HuH-7.5 (cell line): ENCODE measurements at regions not wholly inside any gene's neighbourhood (a gene's known extent, or its start where the extent isn't known, plus 50 kb on each side); places are given as distances from the start of the nearest gene placed in this dataset.
A peak's percentile ranks its signal among the peaks of the same experiment; 100 is the strongest.
"Not testable (repeated sequence)": the region's sequence is repeated elsewhere in the genome, so short reads cannot be mapped to it uniquely, and the experiment has no call there.

ENCODE experiments used
- DNase-seq: peaks from one replicate; pipeline ENCODE4 v3.0.0; 2011; ENCODE audit warnings: low spot score

GRCh38 chr2:17194083-17194482, 324.2 kb downstream of the RAD51AP2 start:
- DNase-seq = no peak

- DNase-seq = not testable (repeated sequence)
These were observed 324.8 kb downstream of the RAD51AP2 start for GRCh38 chr2:17193433-17193890.

GRCh38 chr2:17191223-17191622, 327.0 kb downstream of the RAD51AP2 start:
- no peak for DNase-seq

- DNase-seq = no peak
These were observed 327.7 kb downstream of the RAD51AP2 start for GRCh38 chr2:17190527-17190926.

GRCh38 chr2:17188721-17189120, 329.5 kb downstream of the RAD51AP2 start:
- DNase-seq = no peak

- no peak for DNase-seq
These were observed 333.7 kb downstream of the RAD51AP2 start for GRCh38 chr2:17184512-17184911.

- DNase-seq = no peak
These were observed 335.8 kb downstream of the RAD51AP2 start for GRCh38 chr2:17182399-17182798.

GRCh38 chr2:17181051-17181752, 337.0 kb downstream of the RAD51AP2 start:
- DNase-seq = no peak

- DNase-seq = no peak
These were observed 339.0 kb downstream of the RAD51AP2 start for GRCh38 chr2:17179145-17179808.

GRCh38 chr2:17177088-17177487, 341.2 kb downstream of the RAD51AP2 start:
- no peak for DNase-seq

GRCh38 chr2:17171446-17172049, 346.7 kb downstream of the RAD51AP2 start:
- peak; percentile 35 for DNase-seq

- DNase-seq = no peak
These were observed 351.7 kb downstream of the RAD51AP2 start for GRCh38 chr2:17166506-17166905.

GRCh38 chr2:17164550-17164949, 353.7 kb downstream of the RAD51AP2 start:
- no peak for DNase-seq

- DNase-seq = no peak
These were observed 354.6 kb downstream of the RAD51AP2 start for GRCh38 chr2:17163638-17164037.

GRCh38 chr2:17162713-17163112, 355.5 kb downstream of the RAD51AP2 start:
- no peak for DNase-seq

GRCh38 chr2:17160594-17160993, 357.6 kb downstream of the RAD51AP2 start:
- DNase-seq = no peak

- DNase-seq = no peak
These were observed 362.2 kb downstream of the RAD51AP2 start for GRCh38 chr2:17156086-17156485.

- no peak for DNase-seq
These were observed 368.3 kb downstream of the RAD51AP2 start for GRCh38 chr2:17149945-17150344.

GRCh38 chr2:17148407-17149145, 369.7 kb downstream of the RAD51AP2 start:
- DNase-seq = no peak

- DNase-seq = no peak
These were observed 371.9 kb downstream of the RAD51AP2 start for GRCh38 chr2:17146358-17146757.

- no peak for DNase-seq
These were observed 381.4 kb downstream of the RAD51AP2 start for GRCh38 chr2:17136877-17137276.

GRCh38 chr2:17136231-17136630, 382.0 kb downstream of the RAD51AP2 start:
- DNase-seq = no peak

GRCh38 chr2:17135619-17136018, 382.6 kb downstream of the RAD51AP2 start:
- DNase-seq = no peak
